Activated CD4-positive, alpha-beta T cell treated with anti-CD3 and anti-CD28 coated beads, Interleukin-10, Interleukin-2, amounts not matched to agents 100 ng/mL and 50 ng/mL, durations not matched to agents 16 hours and 8 hours (primary cell): ENCODE measurements at regions not wholly inside any gene's neighbourhood (a gene's known extent, or its start where the extent isn't known, plus 50 kb on each side); places are given as distances from the start of the nearest gene placed in this dataset.

Experiments
- DNase-seq: peaks from one replicate; pipeline ENCODE4 v3.0.0-alpha.2; 2020

DNA sequence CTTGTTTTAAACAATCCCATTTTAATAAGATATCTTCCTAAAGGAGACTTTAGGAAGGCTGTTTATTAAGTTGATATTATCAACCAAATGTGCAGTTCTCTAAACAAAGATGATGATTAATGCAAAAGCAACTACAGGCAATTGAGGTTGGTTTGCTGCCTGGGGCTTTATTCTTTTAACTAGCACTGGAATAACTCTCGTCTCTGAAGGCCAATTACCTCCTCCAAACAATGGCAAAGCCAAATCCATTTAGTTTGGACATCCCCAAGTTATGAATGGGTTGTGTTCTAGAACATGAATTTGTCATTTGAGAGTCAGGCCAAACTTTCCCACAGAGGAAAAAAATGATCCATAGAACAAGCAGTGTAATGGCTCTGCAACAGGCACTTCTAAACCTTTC lies 114.1 kb downstream of the SLC16A9 start:
- DNase-seq: no peak

- no peak for DNase-seq
Measured at GRCh38 chr10:59593768-59594167, 115.9 kb downstream of the SLC16A9 start.

GRCh38 chr10:59589796-59590195 lies 119.9 kb downstream of the SLC16A9 start:
- no peak for DNase-seq

DNA sequence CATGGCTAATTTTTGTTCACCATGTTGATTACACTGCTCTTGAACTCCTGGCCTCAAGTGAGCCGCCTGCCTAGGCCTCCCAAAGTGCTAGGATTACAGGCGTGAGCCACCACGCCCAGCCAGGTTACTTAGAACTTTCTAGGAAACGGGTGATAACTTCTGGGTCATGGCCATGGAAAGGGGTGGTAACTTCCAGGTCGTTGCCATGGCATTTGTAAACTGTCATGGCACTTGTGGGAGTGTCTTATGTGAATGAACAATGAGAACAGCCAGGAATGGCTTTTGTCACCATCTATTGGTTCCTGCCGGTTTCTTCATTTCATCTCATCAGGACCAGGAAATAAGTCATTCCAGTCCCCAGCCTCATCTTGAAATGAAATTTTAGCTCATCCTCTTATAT lies 120.9 kb downstream of the SLC16A9 start:
- DNase-seq: no peak

DNA sequence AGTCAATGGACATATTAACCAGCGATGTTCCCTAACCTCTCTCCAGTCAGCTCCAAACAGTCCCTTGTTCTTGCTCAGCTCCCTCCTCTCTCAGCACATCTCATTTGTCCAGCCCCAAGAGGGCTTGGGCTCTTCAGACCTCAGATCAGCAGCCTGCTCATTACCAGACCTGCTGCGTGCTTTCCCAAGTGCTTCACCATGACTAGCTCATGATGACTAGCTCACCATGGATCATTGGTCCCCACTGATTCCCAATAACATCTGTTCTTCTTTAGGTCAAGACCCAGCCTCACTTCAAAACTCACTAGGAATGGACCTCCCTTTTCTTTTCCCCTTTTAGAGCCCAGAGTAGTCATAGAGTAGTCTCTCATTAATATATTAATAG lies 121.9 kb downstream of the SLC16A9 start:
- DNase-seq: no peak

DNA sequence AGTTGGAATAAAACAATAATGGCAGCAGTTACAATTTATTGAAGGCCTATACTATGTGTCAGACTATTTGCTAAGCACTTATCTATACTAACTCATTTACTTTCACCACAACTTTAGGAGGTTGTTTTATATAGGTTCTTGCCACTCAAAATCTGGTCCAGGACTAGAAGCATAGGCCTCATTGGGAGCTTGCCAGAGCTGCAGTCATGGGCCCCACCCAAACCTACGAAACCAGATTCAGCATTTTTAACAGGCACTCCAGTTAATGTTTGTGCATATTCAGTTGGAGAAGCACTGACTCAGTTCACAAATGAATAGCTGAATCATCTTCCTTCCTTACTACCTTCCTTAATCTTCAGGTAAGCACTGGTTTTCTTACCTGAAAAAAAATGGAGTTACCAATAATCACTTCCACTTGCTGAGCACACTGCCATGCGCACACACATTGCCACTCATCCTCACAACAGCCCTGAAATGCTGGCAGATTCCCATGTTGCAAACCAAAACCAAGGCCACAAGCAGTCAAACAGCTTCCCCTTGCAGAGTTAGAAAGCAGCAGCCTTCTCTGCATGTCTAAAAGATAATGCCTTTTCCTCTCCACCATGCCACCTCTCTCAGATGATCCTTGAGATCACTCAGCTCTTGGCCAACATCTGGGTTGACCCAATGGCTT lies 122.4 kb downstream of the SLC16A9 start:
- DNase-seq: no peak

GRCh38 chr10:59586407-59586891 lies 123.2 kb downstream of the SLC16A9 start:
- no peak for DNase-seq

DNA sequence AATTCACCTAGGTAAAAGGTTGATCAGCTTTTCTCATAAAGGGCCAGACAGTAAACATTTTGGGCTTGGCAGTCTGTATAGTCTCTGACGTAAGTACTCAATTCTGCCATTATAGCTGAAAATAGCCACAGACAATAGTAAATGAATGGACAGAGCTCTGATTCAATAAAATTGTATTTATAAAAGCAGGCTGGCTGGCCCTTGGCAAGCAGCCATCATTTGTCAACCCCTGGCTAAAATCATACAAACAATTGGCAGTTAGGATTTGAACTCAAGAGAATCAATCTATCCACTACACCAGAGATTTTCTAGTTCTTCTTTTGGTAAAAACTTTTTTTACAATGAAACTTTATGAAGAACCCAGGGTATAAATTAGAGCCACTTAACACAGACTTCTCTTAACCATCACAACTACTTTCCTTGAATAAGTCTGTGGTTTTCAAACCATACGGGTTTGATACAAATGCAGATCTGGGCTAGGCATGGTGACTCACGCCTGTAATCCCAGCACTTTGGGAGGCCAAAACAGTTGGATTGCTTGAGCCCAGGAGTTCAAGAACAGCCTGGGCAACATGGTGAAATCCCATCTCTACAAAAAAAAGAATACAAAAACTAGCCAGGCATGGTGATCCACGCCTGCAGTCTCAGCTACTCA lies 124.5 kb downstream of the SLC16A9 start:
- no peak for DNase-seq

GRCh38 chr10:59582780-59583179 lies 126.9 kb downstream of the SLC16A9 start:
- DNase-seq: no peak

DNA sequence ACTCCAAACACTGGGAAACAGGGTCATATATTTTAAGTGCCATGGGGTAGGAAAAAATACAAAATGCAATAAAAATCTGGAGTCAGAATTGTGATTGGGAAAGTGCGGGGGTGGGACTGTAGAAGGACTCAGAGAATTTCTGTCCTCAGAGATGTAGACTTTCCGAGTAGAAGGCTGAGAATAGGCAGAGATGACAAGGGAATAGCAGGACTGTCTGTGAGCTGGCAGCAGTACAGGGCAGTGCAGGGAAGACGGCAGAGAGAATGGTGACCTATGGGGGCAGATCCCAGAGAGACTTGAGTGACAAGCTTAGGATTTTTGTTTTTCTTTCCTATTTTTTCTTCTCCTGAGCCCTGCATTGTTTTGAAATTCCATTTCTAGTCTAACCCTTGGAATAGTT lies 127.6 kb downstream of the SLC16A9 start:
- DNase-seq: no peak

DNA sequence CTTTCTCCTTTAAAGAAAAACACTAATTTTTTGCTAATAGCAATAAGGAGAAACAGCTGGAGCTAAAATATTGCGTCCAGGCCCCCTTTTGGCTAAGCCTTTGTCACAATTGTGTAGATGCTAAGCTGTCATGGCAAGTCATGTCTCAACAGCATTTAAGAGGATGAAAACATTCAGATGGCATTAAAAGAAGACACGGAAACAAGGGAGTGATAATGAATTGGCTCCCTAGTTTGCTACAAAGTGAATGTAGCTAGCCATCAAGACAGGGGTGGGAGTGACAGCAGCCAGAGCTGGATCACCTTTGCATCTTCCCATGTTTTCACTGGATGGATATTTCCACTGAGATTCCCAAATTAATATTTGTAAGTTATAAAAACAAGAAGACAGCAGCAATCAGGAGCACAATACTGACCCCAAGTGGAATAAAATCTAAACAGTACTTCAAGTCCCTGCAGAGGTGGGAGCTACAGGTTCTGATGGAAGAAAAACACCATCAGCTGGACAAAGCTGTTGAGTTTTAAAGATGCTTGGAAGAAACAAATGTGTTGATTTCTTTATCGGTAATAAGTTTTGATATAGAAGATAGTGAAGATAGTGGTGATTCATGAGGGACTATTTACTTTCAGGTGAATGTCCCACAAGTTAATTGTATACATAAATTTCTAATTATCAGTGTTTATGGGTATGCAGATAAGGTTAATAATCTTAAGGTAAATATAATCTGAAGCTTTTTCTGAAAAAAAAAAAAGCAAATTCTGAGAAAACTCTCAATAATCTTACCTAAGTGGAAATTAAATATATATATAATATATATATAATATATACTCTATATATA lies 129.4 kb downstream of the SLC16A9 start:
- DNase-seq: no peak

DNA sequence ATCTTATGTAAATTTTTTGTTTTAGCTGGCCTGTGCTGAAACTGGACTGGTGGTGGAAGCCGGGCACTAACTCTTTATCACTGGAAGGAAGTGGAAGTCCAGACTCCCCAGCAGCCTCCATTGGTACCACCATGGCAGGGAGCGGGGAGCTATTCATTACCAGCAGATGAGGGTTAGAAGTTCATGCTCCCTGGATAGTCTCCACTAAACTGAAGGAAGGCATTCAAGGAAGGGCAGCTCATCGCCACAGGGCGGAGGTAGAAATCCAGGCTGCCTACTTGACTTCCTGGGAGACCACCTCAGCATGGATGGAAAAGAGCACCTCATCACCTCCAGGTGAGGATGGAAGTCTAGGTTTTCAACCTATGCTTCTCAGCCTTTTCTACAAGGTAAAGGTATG lies 130.9 kb downstream of the SLC16A9 start:
- no peak for DNase-seq

- no peak for DNase-seq
Measured at GRCh38 chr10:59577984-59578383, 131.7 kb downstream of the SLC16A9 start.

DNA sequence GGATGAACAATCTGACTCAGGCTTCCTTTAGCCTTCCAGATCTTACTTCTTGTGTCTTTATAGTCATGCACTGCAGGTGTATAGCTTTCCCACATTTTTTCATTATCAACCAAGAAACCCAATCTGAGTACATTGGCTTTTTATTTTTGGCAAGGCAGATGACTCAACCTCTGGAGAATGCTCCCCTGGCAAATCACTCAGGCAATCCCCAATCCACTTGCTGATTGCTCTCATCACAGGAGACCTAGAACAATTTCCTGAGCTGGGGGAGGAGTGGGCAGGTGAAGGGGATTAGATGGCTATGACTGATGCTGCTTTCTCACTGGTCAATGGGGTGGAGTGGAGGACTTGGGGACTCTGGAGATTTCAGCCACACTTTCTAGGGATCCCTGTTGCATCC lies 134.4 kb downstream of the SLC16A9 start:
- DNase-seq: no peak

DNA sequence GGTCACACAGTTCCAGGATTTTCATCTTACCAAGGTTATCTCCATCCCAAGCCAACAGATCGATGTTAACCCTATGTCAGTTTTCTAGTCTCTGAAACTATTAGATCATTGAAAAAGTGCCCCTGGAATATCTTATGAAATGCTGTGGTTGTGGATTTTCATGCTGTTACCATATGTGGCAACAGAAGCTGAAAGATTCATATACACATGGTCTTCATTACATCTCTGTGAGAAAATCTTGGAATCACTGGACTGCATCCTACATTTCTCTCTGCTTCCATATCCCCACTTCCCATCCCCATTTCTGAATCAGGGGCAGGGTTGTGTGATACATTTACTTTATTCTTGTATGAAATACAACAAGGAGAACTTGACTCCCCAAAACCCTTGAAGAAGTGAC lies 146.1 kb downstream of the SLC16A9 start:
- DNase-seq: no peak

- no peak for DNase-seq
Measured at GRCh38 chr10:59562126-59562525, 147.5 kb downstream of the SLC16A9 start.

DNA sequence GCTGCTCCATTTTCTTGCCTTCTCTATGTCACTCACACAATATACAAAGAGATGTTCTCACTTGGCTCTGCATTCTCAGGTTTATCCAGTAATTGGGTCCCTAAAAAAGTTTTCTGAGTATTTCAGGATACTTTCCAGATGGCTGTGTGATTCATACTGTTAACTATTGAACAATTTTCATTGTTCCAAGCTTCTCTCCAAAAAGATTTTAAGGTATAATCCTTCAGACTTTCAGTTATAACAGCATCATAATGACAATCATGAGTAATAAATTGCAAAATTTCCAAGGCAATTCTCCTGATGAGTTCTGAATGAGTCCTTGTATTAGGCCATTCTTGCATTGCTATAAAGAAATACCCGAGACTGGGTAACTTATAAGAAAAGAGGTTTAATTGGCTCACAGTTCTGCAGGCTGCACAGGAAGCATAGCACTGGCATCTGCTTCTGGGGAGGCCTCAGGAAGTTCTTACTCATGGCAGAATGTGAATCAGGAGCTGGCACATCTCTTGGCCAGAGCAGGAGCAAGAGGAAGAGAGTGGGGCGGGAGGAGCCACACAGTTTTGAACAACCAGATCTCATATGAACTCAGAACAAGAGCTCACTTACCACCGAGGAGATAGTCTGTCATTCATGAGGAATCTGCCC lies 148.1 kb downstream of the SLC16A9 start:
- no peak for DNase-seq

DNA sequence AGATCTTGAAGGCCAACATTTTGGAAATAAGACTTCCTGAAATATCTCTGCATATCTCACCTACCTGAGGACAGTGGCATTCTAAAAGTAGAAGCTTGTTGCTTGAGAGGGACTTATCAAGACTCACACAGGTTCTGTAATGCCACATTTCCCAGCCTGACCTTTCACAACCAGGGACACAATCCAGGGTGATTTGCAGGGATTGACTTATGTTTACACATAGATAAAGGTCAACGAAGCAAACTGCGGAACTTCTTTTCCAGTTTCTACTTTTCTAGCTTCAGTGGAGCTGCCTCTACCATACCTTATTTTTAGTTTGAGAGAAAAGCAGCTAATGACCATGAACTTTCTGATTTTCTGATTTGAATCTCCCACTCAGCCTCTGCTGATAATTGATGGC lies 148.7 kb downstream of the SLC16A9 start:
- DNase-seq: no peak

DNA sequence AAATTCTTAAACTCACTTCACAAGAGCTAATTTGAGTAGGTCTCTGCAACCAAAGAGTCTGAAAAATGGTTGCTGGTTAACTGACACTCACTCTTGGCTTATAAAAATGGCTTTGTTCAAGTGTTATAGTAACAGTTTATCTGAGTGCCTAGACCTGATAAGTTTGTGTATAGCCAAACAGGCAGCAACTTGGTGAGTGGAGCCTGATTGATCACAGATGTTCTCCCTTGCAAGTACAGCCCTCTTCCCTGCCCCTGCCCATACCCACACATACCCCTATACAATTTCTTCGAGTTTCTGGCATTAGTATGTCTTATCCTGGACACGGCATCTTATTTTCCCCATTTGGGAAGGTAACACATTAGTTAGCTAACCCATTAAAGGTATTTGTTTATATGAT lies 149.5 kb downstream of the SLC16A9 start:
- no peak for DNase-seq

GRCh38 chr10:59558066-59558465 lies 151.6 kb downstream of the SLC16A9 start:
- no peak for DNase-seq

DNA sequence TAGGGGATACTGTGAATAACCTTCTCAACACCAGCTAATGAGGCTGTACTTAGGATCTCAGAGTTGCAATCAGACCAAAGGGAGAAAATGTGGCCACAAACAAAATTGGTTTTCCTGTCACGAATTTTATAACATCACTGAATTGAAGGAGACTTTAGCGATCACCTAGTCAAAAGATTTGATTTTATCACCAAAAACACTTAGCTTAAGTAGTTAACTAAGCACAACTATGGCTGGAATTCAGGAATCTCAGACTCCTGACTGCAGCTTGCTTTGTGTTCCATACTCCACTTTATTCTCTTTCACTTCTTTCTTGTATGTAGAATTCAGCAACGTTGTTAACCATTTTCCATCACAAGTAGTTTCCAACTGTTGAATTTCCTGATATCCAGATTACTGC lies 152.0 kb downstream of the SLC16A9 start:
- DNase-seq: no peak

DNA sequence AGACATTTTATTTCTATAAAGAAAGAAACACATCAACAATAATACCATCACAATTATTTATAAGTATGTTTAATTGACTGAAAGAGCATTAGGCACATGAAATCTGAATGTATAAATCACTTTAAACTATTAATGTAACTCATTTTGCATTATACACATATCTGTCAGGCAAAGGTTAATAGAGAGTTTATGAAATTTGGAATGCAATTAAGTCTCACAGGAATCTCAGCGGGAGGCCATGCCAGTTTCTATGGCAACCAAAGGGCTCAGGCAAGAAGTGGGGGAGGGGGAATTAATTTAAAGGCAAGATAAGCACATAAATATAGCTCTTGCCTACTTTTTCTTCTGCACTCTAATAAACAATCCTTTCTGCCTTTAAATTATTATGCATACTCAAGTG lies 152.6 kb downstream of the SLC16A9 start:
- DNase-seq: no peak

DNA sequence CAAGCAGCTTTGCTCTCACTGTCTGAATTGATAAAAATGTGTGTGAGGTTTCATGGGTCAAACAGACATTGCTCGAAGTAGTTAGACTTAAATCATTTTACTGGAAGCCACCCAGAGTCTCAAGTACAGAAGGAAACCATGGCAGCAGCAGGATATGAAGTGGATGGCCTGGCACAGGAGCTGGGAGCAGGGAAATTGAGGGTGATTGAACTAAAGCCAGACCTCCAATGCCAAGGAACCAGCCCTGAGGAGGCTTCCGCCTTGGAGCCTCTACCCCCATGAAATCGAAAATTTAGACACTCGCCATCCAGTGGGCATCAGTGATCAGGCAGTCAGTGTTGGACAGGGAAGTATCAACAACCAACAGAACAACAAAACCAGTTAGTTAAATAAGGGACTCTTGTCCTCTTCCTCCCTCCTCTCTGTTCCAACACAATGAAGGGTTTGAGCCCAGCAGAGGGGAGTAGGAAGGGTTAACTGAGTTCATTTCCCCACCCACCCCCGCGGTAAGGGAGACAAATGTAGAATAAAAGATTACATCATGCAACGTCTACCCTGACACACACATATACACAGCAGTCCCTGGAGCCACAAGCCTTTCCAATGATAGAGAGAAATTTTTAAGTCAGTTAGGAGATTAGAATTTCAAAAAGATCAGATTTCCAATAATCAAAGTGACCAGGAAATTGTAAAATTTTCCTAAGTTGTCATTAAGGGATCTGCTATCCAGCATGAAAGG lies 156.3 kb downstream of the SLC16A9 start:
- no peak for DNase-seq
